ENCODE measurements at regions not wholly inside any gene's neighbourhood (a gene's known extent, or its start where the extent isn't known, plus 50 kb on each side); places are given as distances from the start of the nearest gene placed in this dataset.

GRCh38 chrX:147679356-147680005 is 232.2 kb upstream of the FMR1 start:
- peaks cover 100% of the 10 kb centered on the region for H3K27me3 Mint-ChIP-seq (ENCODE audit: low read depth)

More at GRCh38 chrX:147679356-147680005, 232.2 kb upstream of the FMR1 start:
- Histone ChIP-seq H2BK12ac (ENCODE audit: insufficient read length, low read depth, low read length) (no peak overlapping the region), H3K27ac (ENCODE audit: insufficient read length, low read depth, low read length) (no peak overlapping the region), H3K4ac (ENCODE audit: low read depth, low read length) (no peak overlapping the region), H4K8ac (replicated peaks; ENCODE audit: insufficient read length, low read depth, low read length) (no peak overlapping the region), H3K4me2 (ENCODE audit: insufficient read depth, insufficient read length, low read length) (no peak overlapping the region), H3K79me2 (ENCODE audit: insufficient read depth, low read length) (no peaks in the 10 kb centered on the region), H3K9ac (ENCODE audit: extremely low read depth, insufficient read length, low read length) (no peak overlapping the region), H3K56ac (ENCODE audit: insufficient read length, low read depth, low read length) (no peak overlapping the region), H2BK5ac (ENCODE audit: insufficient read length, low read length) (no peak overlapping the region), H2AFZ (ENCODE audit: low read length) (no peak overlapping the region), H2BK15ac (ENCODE audit: low read depth, low read length) (no peak overlapping the region), H3K14ac (ENCODE audit: insufficient read depth, low read length) (no peak overlapping the region), H3K18ac (ENCODE audit: insufficient read length, low read depth, low read length) (no peak overlapping the region), H3K79me1 (ENCODE audit: insufficient read depth, low read depth, low read length, poor library complexity, severe bottlenecking) (no peaks in the 10 kb centered on the region), H3K23me2 (ENCODE audit: insufficient read length, low read depth, low read length, poor library complexity, severe bottlenecking) (no peaks in the 10 kb centered on the region), H2BK120ac (ENCODE audit: low read depth, low read length, poor library complexity, severe bottlenecking) (no peak overlapping the region), H2AK5ac (ENCODE audit: insufficient read length, low read length) (no peak overlapping the region), H2BK20ac (ENCODE audit: low read depth, low read length, poor library complexity, severe bottlenecking) (no peak overlapping the region), H4K91ac (ENCODE audit: insufficient read length, low read depth, low read length) (no peak overlapping the region), H3K4me1 (ENCODE audit: insufficient read depth, low read length) (no peaks in the 10 kb centered on the region), H3K9me3 (ENCODE audit: control insufficient read depth, low read depth, low read length) (no peaks in the 10 kb centered on the region), H4K5ac (ENCODE audit: insufficient read length, low read depth, low read length) (no peak overlapping the region), H3K27me3 (ENCODE audit: insufficient read depth, low read length) (peaks cover 40% of the 10 kb centered on the region; the same call in 1 of the 2 replicates), H4K20me1 (ENCODE audit: control insufficient read depth, insufficient read depth, insufficient read length) (no peaks in the 10 kb centered on the region), H3T11ph (ENCODE audit: low read length) (no peak overlapping the region), H3K23ac (ENCODE audit: insufficient read length, low read depth, low read length) (no peak overlapping the region)
- no peak for TF ChIP-seq CTCF (conservative IDR thresholded peaks at IDR 0.05)
- Mint-ChIP-seq H3K4me3 (no peak overlapping the region), H3K4me1 (peaks cover 12 to 13% of the 10 kb centered on the region in 2 experiments), H3K9me3 (peaks cover 77 to 78% of the 10 kb centered on the region in 2 experiments), H3K27ac (no peak overlapping the region), H3K36me3 (ENCODE audit: insufficient read depth in 1 of 3, low read depth in 3 of 3) (peaks cover 0 to 5% (median 0%) of the 10 kb centered on the region in 3 experiments; a peak in 4 of 7 replicates)
- WGBS (ENCODE audit: extremely low coverage, insufficient read length, low lambda C conversion rate), result no CpG with 5 or more reads among the region's 5 CpGs
- DNase-seq, result no peak

Measured in H9 (cell line).